Body of pancreas (tissue), 4 donors: ENCODE measurements at regions not wholly inside any gene's neighbourhood (a gene's known extent, or its start where the extent isn't known, plus 50 kb on each side); places are given as distances from the start of the nearest gene placed in this dataset.

Source experiments
- CTCF ChIP-seq, 7 experiments: fragments of 450-650 bp in 4 of 7; fragments of 200-600 bp in 3 of 7; sonication (generic) in 3 of 7; IDR thresholded peaks; one replicate each; pipeline ENCODE4 v1.5.1; 2016 to 2019; ENCODE audit warnings: antibody characterized with exemption in 7 of 7
- POLR2A ChIP-seq, 3 donors: fragments of 450-650 bp; IDR thresholded peaks; one replicate each; pipeline ENCODE4 v1.6.1; 2016; ENCODE audit warnings: antibody characterized with exemption in 3 of 3, mild to moderate bottlenecking in 2 of 3

GRCh38 chr4:107270614-107271013 lies 234.5 kb upstream of the DKK2 start:
- no peak for TF ChIP-seq CTCF (IDR thresholded peaks at IDR 0.05)
- TF ChIP-seq POLR2A (IDR thresholded peaks at IDR 0.05) = no peak
